ENCODE measurements at regions not wholly inside any gene's neighbourhood (a gene's known extent, or its start where the extent isn't known, plus 50 kb on each side); places are given as distances from the start of the nearest gene placed in this dataset.
"Not testable (repeated sequence)": the region's sequence is repeated elsewhere in the genome, so short reads cannot be mapped to it uniquely, and the experiment has no call there.

GRCh38 chr20:4350096-4350495 is 101.0 kb upstream of the ADRA1D start:
- DNase-seq: no peak
- in situ Hi-C loops (cut with HindIII; ENCODE audit: low pct_ligation_motif_present, low pct_unique_long_range_greater_than_20kb, low sequenced_read_pairs): no loop called here

GRCh38 chr20:4344670-4345069 is 95.6 kb upstream of the ADRA1D start:
- in situ Hi-C loops (cut with HindIII; ENCODE audit: low pct_ligation_motif_present, low pct_unique_long_range_greater_than_20kb, low sequenced_read_pairs): no loop called here
- DNase-seq: no peak

GRCh38 chr20:4342609-4343008 is 93.5 kb upstream of the ADRA1D start:
- in situ Hi-C loops (cut with HindIII; ENCODE audit: low pct_ligation_motif_present, low pct_unique_long_range_greater_than_20kb, low sequenced_read_pairs): no loop called here
- DNase-seq: no peak

- in situ Hi-C loops (cut with HindIII; ENCODE audit: low pct_ligation_motif_present, low pct_unique_long_range_greater_than_20kb, low sequenced_read_pairs): no loop called here
- DNase-seq: no peak
Observed at GRCh38 chr20:4341804-4342485, 92.9 kb upstream of the ADRA1D start.

GRCh38 chr20:4335722-4336121 is 86.6 kb upstream of the ADRA1D start:
- in situ Hi-C loops (cut with HindIII; ENCODE audit: low pct_ligation_motif_present, low pct_unique_long_range_greater_than_20kb, low sequenced_read_pairs): no loop called here
- DNase-seq: no peak

GRCh38 chr20:4332121-4332860 is 83.2 kb upstream of the ADRA1D start:
- no peak for DNase-seq
- in situ Hi-C loops (cut with HindIII; ENCODE audit: low pct_ligation_motif_present, low pct_unique_long_range_greater_than_20kb, low sequenced_read_pairs): no loop called here

- DNase-seq: no peak
- in situ Hi-C loops (cut with HindIII; ENCODE audit: low pct_ligation_motif_present, low pct_unique_long_range_greater_than_20kb, low sequenced_read_pairs): no loop called here
Observed at GRCh38 chr20:4330011-4330410, 80.9 kb upstream of the ADRA1D start.

DNA sequence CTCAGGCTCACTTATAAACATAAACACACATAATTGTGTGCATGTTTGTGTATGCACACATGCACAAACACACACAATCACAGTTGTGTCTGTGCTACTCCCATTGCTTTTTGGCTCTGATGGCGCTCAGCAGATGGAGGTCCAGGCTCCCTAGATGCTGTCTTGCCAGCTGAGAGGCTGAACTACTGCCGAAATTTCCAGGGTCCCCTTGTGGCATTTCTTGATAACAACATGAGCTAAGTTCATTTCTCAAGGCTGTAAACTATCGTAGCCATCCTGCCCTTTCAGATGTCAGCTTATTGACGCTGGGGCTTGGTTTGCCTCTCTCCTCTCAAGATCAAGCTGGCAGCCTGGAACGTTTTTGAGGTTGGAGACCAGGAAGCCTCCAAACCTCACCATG is 80.1 kb upstream of the ADRA1D start:
- in situ Hi-C loops (cut with HindIII; ENCODE audit: low pct_ligation_motif_present, low pct_unique_long_range_greater_than_20kb, low sequenced_read_pairs): no loop called here
- no peak for DNase-seq

- in situ Hi-C loops (cut with HindIII; ENCODE audit: low pct_ligation_motif_present, low pct_unique_long_range_greater_than_20kb, low sequenced_read_pairs): no loop called here
- DNase-seq: no peak
Observed at GRCh38 chr20:4328541-4328940, 79.5 kb upstream of the ADRA1D start.

GRCh38 chr20:4327956-4328355 is 78.9 kb upstream of the ADRA1D start:
- in situ Hi-C loops (cut with HindIII; ENCODE audit: low pct_ligation_motif_present, low pct_unique_long_range_greater_than_20kb, low sequenced_read_pairs): no loop called here
- no peak for DNase-seq

- in situ Hi-C loops (cut with HindIII; ENCODE audit: low pct_ligation_motif_present, low pct_unique_long_range_greater_than_20kb, low sequenced_read_pairs): no loop called here
- no peak for DNase-seq
Observed at GRCh38 chr20:4326195-4327065, 77.3 kb upstream of the ADRA1D start.

DNA sequence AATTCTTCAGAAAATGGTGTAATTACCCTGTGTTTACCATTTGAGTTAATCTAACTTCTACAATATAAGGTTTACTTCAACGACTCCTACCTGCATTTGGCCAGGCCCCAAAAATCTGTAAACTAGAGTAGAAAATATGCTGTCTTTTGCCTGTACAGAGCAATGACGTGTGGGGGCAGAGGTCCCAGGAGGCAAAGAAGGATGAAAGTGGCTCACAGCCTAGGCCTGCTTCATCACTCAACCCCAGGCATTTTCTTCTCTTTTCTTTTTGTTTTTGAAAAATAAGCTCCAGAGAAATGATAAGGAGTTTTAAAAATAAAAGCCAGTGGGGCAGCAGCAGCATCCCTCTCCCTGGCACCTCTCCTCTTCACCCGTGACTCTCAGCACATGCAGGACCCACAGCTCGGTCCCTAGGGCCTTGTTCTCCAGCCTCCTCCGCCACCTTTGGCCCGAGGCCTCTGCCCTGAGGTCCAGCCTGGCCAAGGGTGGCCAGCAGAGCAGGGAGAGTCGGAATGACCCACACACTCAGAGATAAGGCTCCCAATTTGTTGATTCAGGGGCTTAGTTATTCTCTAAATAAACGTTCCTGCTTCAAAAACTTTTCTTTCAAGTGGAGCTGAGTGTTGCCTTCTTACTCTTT is 76.6 kb upstream of the ADRA1D start:
- no peak for DNase-seq
- in situ Hi-C loops (cut with HindIII; ENCODE audit: low pct_ligation_motif_present, low pct_unique_long_range_greater_than_20kb, low sequenced_read_pairs): no loop called here

DNA sequence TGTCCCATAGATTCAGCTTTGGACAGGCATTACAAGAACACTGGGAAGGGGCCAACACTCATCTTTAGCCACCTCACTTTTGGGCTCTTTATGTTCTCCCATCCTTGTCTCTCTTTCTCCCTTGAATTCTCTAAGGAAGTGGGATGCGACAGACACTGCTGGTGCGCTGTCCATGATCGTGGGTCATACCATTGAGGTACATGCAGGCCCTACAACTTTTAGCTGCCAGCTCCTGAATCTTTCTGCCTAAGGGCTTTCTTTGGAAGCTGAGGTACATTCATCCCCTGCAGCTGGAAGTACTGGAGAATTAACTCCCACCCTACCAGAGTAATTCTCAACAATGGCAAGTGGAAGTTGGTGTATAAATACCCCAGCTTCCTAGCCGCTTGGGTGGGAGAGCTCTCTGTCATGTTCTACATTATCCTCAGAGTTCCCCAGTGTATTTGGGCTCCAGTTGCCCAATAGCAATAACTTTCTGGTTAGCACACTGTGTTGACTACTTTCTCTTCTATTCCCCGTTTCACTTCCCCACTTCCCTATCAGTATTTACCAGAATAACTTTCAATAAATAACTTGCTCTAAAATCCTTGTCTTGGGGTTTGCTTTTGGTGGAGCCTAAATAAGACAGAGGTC is 75.6 kb upstream of the ADRA1D start:
- in situ Hi-C loops (cut with HindIII; ENCODE audit: low pct_ligation_motif_present, low pct_unique_long_range_greater_than_20kb, low sequenced_read_pairs): no loop called here
- no peak for DNase-seq

GRCh38 chr20:4322499-4322898 is 73.4 kb upstream of the ADRA1D start:
- in situ Hi-C loops (cut with HindIII; ENCODE audit: low pct_ligation_motif_present, low pct_unique_long_range_greater_than_20kb, low sequenced_read_pairs): no loop called here
- no peak for DNase-seq

GRCh38 chr20:4320291-4320690 is 71.2 kb upstream of the ADRA1D start:
- in situ Hi-C loops (cut with HindIII; ENCODE audit: low pct_ligation_motif_present, low pct_unique_long_range_greater_than_20kb, low sequenced_read_pairs): no loop called here
- no peak for DNase-seq

DNA sequence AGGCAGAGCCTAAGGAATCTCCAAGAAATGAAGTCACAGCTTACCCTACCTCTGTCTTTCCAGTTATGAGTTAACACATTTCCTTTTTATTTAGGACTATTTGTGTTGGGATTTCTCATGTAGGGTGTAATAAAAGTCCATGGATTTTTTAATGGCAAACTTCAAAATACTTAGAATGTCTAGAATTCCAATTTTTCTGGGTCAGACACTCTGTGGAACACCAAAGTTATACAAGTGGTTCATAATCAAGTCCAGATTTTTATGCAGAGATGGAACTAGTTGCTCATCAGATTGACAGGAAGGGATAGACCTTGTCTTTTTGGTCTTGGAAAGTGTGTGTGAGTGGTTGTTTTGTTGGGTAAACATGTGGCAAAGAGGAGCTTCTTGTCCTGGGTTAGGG is 69.8 kb upstream of the ADRA1D start:
- in situ Hi-C loops (cut with HindIII; ENCODE audit: low pct_ligation_motif_present, low pct_unique_long_range_greater_than_20kb, low sequenced_read_pairs): no loop called here
- DNase-seq: no peak

DNA sequence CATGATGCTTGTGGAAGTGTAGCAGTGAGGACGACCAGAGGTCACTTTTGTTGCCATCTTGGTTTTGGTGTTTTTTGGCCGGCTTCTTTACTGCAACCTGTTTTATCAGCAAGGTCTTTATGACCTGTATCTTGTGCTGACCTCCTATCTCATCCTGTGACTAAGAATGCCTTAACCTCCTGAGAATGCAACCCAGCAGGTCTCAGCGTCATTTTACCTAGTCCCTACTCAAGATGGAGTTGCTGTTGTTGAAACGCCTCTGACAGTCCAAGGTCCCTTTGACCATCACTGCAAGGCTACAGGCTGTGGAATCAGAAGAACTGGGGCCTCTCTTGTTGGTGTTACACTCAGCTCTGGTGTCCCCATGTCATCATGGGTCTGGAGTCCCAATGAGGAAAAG is 61.5 kb upstream of the ADRA1D start:
- in situ Hi-C loops (cut with HindIII; ENCODE audit: low pct_ligation_motif_present, low pct_unique_long_range_greater_than_20kb, low sequenced_read_pairs); DNase-seq: not testable (repeated sequence)

GRCh38 chr20:4306206-4306605 is 57.1 kb upstream of the ADRA1D start:
- in situ Hi-C loops (cut with HindIII; ENCODE audit: low pct_ligation_motif_present, low pct_unique_long_range_greater_than_20kb, low sequenced_read_pairs): no loop called here
- no peak for DNase-seq

- in situ Hi-C loops (cut with HindIII; ENCODE audit: low pct_ligation_motif_present, low pct_unique_long_range_greater_than_20kb, low sequenced_read_pairs): no loop called here
- DNase-seq: no peak
Observed at GRCh38 chr20:4305091-4305490, 56.0 kb upstream of the ADRA1D start.
